ENCODE measurements at regions not wholly inside any gene's neighbourhood (a gene's known extent, or its start where the extent isn't known, plus 50 kb on each side); places are given as distances from the start of the nearest gene placed in this dataset.

DNA sequence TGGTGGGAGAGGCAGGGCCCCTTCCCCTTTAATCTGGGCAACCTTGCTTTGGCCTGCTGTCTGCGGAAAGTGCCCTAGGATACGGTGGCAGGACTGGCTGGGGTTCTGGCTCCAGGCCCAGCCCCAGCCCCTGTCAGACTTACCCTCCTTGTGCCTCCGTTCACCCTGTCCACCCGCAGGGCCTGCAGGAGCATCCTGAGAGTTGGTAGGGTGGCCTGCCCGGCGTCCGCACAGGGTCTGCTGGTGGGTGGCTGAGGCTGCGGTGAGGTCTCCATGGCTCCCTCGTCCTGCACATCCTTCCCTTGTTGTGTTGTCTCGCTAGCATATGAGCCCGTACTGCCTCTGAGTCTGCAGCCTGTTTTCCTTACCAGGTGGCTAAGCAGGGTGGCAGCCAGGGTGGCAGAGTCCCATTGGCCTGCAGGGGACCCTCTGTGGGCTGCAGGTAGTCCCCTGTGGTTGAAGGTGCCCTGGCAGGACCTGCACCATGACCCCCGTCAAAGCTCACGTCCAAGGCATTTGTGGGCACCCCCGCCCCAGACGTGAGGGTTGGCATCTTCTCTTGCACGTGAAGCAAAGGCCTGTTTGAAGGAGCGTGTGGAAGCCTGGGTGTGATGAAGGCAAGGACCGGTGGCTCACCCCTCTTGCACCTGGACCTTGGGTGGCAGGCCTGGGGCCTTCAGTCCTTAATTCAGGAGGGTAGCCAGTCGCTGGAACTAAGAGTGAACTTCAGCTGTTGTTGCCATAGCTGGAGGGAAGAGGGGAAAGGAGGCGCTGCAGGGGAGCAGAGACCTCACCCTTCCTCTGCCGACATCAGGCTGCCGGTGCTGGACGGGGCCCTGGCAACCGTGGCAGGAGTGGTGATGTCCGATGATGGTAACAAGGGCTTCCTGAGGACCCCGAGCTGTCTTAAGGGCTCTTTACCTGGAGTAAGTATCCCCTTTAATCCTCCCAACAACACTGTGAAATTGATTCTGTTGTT lies 293.7 kb downstream of the SEC14L1 start:
- Histone ChIP-seq H3K27me3 (ENCODE audit: control insufficient read depth, insufficient read depth, low read length) (no peaks in the 10 kb centered on the region), H3K4me3 (ENCODE audit: low read length) (peak overlapping the region; percentile 7), H3K27ac (ENCODE audit: low read depth, low read length) (no peak overlapping the region), H3K9ac (ENCODE audit: low read length) (no peak overlapping the region), H3K4me1 (ENCODE audit: control insufficient read depth, insufficient read depth, low read length) (peaks cover 51% of the 10 kb centered on the region), H3K36me3 (ENCODE audit: control insufficient read depth, insufficient read depth, low read length) (no peaks in the 10 kb centered on the region)

DNA sequence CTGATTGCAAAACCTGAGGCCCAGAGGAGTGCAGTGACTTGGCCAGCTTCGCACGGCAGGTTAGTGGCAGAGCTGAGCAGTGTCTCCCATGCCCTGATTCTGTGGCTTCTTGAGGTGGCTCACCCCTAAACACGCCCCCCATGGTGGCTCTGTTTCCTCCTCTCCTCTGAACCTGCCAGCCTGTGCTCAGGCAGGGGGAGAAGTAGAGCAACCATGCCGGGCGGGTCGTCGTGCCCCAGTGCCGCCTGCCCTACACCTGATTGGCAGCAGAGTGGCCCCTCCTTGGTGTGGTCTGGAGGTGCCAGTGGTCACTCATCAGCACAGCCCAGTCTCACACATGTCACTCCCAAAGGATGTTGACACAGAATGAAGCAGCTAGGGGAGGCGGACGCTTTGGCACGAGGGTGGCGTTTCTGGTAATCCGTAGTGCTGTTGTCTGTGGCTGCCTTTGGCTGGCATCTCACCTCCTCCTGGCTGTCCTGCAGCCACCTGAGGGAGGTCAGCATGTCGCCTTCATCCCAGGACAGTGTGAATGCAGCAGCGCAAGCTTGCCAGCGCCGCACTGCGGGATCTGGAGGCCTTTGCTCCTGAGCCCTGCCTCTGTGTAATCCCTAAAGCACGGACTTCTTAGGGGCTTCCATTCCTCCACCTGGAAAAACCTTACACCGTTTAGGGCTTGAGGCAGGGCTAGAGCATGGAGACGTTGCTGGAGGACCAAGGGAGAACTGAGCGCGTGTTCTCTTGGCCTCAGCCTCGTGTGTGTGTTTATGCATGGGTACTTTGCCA lies 294.7 kb downstream of the SEC14L1 start:
- H3K4me1 ChIP-seq (ENCODE audit: control insufficient read depth, insufficient read depth, low read length), result peaks cover 42% of the 10 kb centered on the region
- no peak overlapping the region for H3K9ac ChIP-seq (ENCODE audit: low read length)
- H3K27ac ChIP-seq (ENCODE audit: low read depth, low read length), result peak overlapping the region; percentile 45
- H3K27me3 ChIP-seq (ENCODE audit: control insufficient read depth, insufficient read depth, low read length), result no peaks in the 10 kb centered on the region
- H3K4me3 ChIP-seq (ENCODE audit: low read length), result no peak overlapping the region
- no peaks in the 10 kb centered on the region for H3K36me3 ChIP-seq (ENCODE audit: control insufficient read depth, insufficient read depth, low read length)

DNA sequence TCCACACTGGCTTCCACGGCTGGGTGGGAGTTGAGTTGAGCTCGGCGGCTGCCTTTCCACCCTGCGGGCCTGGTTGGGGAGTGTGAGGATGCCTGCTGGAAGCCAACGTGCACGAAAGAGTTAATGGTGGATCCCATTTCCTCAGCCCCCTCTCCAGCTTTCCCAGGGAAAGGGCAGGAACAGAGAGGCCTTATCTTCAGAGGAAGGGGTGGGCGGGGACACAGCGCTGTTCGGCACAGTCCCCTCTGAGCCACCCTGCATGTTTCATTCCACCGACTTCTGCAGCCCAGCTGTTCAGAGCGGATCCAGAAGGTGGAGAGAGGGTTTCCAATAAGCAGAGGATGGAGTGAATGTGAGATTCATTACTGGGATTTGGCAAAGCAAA lies 295.3 kb downstream of the SEC14L1 start:
- Histone ChIP-seq H3K9ac (ENCODE audit: low read length) (no peak overlapping the region), H3K4me3 (ENCODE audit: low read length) (no peak overlapping the region), H3K27ac (ENCODE audit: low read depth, low read length) (peak overlapping the region; percentile 45), H3K4me1 (ENCODE audit: control insufficient read depth, insufficient read depth, low read length) (peaks cover 41% of the 10 kb centered on the region), H3K36me3 (ENCODE audit: control insufficient read depth, insufficient read depth, low read length) (no peaks in the 10 kb centered on the region), H3K27me3 (ENCODE audit: control insufficient read depth, insufficient read depth, low read length) (no peaks in the 10 kb centered on the region)

DNA sequence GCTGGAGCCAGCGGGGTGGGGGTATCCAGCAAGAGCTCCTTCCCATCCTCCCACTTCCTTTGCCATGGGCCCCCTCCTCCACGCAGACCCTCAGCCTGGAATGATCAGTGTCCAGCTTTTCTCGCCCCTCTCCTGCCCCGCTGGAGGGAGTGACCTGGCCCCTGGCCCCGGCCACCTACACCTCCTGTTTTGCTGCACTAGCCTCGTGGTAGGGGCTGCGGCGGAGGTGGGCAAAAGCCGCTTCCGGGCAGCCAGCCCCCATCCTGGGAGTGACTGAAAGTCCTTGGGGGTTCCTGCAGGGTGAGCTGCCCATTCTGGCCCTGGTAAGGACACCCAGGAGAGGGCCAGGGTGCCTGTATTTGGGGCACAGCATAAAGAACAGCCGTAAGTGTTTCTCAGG lies 295.7 kb downstream of the SEC14L1 start:
- H3K27me3 ChIP-seq (ENCODE audit: control insufficient read depth, insufficient read depth, low read length), result no peaks in the 10 kb centered on the region
- H3K4me3 ChIP-seq (ENCODE audit: low read length), result no peak overlapping the region
- H3K27ac ChIP-seq (ENCODE audit: low read depth, low read length), result no peak overlapping the region
- H3K9ac ChIP-seq (ENCODE audit: low read length), result no peak overlapping the region
- no peaks in the 10 kb centered on the region for H3K36me3 ChIP-seq (ENCODE audit: control insufficient read depth, insufficient read depth, low read length)
- H3K4me1 ChIP-seq (ENCODE audit: control insufficient read depth, insufficient read depth, low read length), result peaks cover 41% of the 10 kb centered on the region

DNA sequence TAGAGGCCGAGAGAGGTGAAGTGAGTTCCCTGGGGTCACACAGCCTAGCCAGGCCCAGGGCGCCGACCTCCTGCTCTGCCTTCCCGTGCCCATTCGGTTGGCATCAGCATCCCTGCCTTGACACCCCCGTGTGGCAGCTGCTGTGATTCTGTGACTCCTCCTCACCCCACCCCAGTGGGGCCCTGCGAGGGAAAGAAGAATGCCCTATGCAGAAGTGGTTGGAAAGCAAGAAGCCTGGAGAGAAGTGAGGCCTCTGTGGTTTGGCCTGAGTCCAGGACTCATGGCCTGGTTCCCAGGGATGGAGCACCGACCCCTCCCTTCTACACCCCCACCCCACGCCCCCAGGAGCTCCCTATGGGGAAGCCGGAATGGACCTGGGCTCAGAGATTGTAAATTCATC lies 296.2 kb downstream of the SEC14L1 start:
- H3K36me3 ChIP-seq (ENCODE audit: control insufficient read depth, insufficient read depth, low read length), result no peaks in the 10 kb centered on the region
- H3K4me1 ChIP-seq (ENCODE audit: control insufficient read depth, insufficient read depth, low read length), result peaks cover 41% of the 10 kb centered on the region
- no peak overlapping the region for H3K27ac ChIP-seq (ENCODE audit: low read depth, low read length)
- no peak overlapping the region for H3K9ac ChIP-seq (ENCODE audit: low read length)
- no peaks in the 10 kb centered on the region for H3K27me3 ChIP-seq (ENCODE audit: control insufficient read depth, insufficient read depth, low read length)
- no peak overlapping the region for H3K4me3 ChIP-seq (ENCODE audit: low read length)

DNA sequence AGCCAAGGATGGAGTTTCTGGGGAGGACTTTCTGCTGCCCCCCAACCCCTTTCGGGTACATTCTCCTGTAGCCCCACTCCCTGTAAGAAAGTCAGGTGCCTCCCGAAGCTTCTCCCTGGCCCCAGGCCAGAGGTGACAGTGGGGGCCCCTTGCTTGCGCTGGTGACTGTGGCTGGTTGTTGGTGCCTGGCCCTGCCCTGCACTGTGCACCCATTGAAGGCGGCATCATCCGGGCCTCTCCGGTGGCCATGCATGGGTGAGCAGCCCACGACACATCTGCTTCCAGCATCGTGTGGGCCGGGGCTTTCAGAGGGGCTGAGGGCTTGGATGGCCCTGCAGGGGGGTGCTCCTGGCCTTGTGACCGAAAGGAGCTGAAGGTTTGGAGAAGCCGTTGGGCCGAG lies 297.0 kb downstream of the SEC14L1 start:
- Histone ChIP-seq H3K4me1 (ENCODE audit: control insufficient read depth, insufficient read depth, low read length) (peaks cover 41% of the 10 kb centered on the region), H3K4me3 (ENCODE audit: low read length) (no peak overlapping the region), H3K27me3 (ENCODE audit: control insufficient read depth, insufficient read depth, low read length) (no peaks in the 10 kb centered on the region), H3K9ac (ENCODE audit: low read length) (no peak overlapping the region), H3K36me3 (ENCODE audit: control insufficient read depth, insufficient read depth, low read length) (no peaks in the 10 kb centered on the region), H3K27ac (ENCODE audit: low read depth, low read length) (no peak overlapping the region)

DNA sequence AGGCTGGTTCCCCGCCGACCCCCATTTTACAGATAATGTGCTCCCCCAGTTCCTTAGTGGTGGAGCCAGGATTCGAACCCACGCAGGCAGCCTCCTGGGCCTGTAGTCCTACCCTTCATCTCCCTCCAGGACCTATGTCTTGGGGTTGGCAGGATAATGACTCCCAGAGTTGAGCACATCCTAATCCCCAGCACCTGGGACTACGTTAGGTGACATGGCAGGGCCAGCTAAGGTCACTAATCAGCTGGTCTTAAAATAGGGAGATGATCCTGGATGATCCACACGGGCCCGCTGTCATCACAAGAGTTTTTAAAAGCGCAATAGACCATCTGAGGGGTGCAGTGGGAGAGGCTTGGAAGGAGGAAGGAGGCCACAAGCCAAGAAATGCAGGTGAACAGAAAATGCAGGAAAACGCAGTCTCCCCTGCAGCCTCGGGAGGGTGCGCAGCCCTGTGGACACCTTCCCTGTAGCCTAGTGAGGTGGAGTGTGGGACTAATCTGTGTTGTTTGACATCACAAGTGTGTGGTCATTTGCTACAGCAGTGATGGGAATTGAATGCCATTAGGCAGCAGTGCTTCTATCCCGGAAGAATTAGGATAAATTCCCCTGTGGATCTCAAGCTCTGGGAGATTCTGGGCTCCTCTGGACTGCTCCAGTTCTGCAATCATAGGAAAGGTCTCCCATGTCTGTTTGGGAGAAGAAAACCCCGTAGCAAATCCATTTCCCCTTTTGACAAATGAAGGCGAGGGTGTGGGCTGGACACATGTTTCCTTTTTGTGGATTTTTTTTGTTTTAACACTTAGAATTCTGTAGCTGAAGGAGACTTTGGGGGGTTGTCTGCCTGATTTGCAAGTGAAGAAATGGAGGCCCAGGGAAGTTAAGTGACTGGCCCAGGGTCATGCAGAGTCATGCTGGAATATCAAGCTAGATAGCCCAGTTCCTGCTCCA lies 297.7 kb downstream of the SEC14L1 start:
- Histone ChIP-seq H3K27me3 (ENCODE audit: control insufficient read depth, insufficient read depth, low read length) (no peaks in the 10 kb centered on the region), H3K4me3 (ENCODE audit: low read length) (no peak overlapping the region), H3K4me1 (ENCODE audit: control insufficient read depth, insufficient read depth, low read length) (peaks cover 35% of the 10 kb centered on the region), H3K27ac (ENCODE audit: low read depth, low read length) (no peak overlapping the region), H3K36me3 (ENCODE audit: control insufficient read depth, insufficient read depth, low read length) (no peaks in the 10 kb centered on the region), H3K9ac (ENCODE audit: low read length) (no peak overlapping the region)

DNA sequence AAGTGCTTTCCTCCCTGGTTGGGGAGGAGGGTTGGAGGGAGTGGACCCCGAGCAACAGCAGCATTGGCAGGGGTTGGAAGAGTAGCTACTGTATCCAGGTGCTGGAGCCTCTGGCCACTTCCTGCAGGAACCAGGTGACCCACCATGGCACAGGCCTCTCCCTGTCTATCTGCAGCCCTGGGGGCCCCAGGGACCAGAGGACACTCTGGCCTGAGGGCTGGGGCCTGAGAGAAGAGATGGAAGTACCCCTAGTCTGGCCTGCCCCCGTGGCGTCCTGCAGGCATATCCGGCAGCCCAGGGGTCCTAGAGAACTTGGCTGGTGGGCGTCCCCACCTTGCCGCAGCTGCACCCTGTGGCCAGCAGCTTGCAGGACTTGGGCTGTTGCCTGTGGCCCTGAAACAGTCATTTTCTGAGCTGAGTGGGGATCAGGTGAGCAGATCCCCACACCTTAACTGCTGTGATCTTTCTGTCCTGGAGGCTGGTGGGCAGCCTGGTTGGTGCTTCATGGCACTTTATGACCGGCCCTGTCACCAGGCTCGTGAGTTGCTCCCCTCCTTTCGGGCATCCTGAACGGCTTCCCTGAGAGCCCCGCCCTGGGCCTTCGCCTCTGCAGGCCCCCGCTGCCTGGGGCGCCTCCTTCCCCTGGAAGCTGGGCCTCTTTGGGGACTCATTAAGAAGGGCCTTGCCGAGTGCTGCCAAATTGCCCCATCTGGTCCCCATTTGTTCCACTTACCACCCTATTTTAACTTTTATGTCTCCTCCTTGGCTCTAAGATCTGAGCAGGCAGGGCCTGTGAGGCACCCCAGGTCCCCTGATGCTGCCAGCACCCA lies 298.6 kb downstream of the SEC14L1 start:
- Histone ChIP-seq H3K36me3 (ENCODE audit: control insufficient read depth, insufficient read depth, low read length) (no peaks in the 10 kb centered on the region), H3K9ac (ENCODE audit: low read length) (no peak overlapping the region), H3K4me3 (ENCODE audit: low read length) (no peak overlapping the region), H3K27ac (ENCODE audit: low read depth, low read length) (no peak overlapping the region), H3K4me1 (ENCODE audit: control insufficient read depth, insufficient read depth, low read length) (peaks cover 29% of the 10 kb centered on the region), H3K27me3 (ENCODE audit: control insufficient read depth, insufficient read depth, low read length) (no peaks in the 10 kb centered on the region)

DNA sequence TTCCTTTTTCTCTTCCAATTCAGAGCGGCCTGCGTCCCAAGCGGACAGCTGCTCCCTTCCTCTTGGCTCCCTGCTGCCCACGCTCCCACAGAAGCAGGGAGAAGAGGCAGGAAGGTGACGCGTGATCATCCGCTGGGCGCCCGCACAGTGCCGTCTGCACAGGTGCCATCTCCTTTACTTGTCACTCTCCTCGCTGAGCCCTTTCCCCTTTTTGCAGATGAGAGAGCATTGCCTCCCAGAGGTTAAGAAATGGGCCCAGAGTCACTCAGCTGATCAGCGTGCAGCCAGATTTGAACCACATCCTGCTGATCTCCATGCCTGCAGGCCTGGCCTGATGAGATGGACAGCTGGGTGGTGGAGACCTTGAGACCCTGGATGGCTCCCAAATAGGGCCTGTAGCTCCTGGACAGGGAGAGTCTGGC lies 299.8 kb downstream of the SEC14L1 start:
- peaks cover 29% of the 10 kb centered on the region for H3K4me1 ChIP-seq (ENCODE audit: control insufficient read depth, insufficient read depth, low read length)
- H3K9ac ChIP-seq (ENCODE audit: low read length), result no peak overlapping the region
- H3K27me3 ChIP-seq (ENCODE audit: control insufficient read depth, insufficient read depth, low read length), result no peaks in the 10 kb centered on the region
- H3K4me3 ChIP-seq (ENCODE audit: low read length), result peak overlapping the region; percentile 7
- H3K36me3 ChIP-seq (ENCODE audit: control insufficient read depth, insufficient read depth, low read length), result no peaks in the 10 kb centered on the region
- no peak overlapping the region for H3K27ac ChIP-seq (ENCODE audit: low read depth, low read length)

DNA sequence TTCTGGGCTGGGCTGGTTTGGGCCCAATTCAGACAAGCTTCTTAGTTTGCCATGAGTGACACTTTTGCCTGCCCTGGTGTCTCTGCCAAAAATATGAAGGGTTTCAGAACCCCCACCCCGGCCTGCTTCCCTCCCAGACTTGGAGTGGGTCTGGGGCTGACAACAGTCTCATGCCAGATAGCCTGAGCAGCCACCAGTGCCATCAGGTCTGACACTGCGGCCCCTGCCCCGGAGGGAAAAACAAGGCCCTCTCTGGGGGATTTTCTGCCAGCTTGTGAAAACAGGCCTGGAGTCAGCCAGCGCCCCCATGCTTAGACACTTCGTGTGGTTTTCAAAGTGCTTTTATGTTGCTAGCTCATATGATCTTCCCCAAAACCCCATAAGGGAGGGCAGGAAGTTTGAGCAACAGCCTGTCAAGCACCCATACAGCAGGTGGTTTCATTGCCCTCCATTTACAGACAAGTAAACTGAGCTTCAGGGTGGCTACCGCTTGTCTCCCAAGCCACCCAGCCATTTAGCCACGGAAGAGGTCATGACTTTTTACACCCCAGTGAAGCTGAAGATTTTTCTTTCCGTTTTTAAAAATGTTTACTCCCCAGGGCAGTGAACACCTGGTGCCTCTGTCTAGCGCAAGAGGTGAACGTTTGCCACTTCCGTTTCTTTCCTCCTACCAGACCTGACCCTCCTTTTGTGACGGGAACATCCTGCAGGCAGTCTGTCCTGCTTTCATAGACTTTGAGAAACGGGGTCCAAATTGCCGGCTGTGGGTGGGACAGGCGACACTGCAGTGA lies 300.6 kb downstream of the SEC14L1 start:
- H3K9ac ChIP-seq (ENCODE audit: low read length), result no peak overlapping the region
- H3K36me3 ChIP-seq (ENCODE audit: control insufficient read depth, insufficient read depth, low read length), result no peaks in the 10 kb centered on the region
- H3K4me1 ChIP-seq (ENCODE audit: control insufficient read depth, insufficient read depth, low read length), result peaks cover 24% of the 10 kb centered on the region
- no peaks in the 10 kb centered on the region for H3K27me3 ChIP-seq (ENCODE audit: control insufficient read depth, insufficient read depth, low read length)
- peak overlapping the region; percentile 49 for H3K27ac ChIP-seq (ENCODE audit: low read depth, low read length)
- H3K4me3 ChIP-seq (ENCODE audit: low read length), result peak overlapping the region; percentile 7

DNA sequence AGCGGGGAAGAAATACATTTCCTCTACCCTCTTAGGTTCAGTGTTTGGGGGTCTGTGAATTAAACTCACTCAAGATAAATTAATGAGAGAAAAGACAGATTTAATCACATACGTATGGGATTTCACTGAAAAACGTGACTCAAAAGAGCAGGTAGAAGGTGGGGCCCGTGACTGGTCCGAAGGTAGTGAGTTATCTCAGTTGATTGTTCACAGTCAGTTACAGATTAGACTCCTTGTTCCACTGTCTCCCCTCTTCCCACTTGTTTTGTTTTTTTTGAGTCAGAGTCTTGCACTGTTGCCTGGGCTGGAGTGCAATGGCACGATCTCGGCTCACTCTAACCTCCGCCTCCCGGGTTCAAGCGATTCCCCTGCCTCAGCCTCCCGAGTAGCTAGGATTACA lies 301.2 kb downstream of the SEC14L1 start:
- peaks cover 19% of the 10 kb centered on the region for H3K4me1 ChIP-seq (ENCODE audit: control insufficient read depth, insufficient read depth, low read length)
- H3K4me3 ChIP-seq (ENCODE audit: low read length), result no peak overlapping the region

More for the DNA sequence above, 301.2 kb downstream of the SEC14L1 start:
- no peaks in the 10 kb centered on the region for H3K36me3 ChIP-seq (ENCODE audit: control insufficient read depth, insufficient read depth, low read length)
- H3K27me3 ChIP-seq (ENCODE audit: control insufficient read depth, insufficient read depth, low read length), result no peaks in the 10 kb centered on the region
- H3K9ac ChIP-seq (ENCODE audit: low read length), result no peak overlapping the region
- no peak overlapping the region for H3K27ac ChIP-seq (ENCODE audit: low read depth, low read length)
